ENCODE measurements at regions not wholly inside any gene's neighbourhood (a gene's known extent, or its start where the extent isn't known, plus 50 kb on each side); places are given as distances from the start of the nearest gene placed in this dataset.

DNA sequence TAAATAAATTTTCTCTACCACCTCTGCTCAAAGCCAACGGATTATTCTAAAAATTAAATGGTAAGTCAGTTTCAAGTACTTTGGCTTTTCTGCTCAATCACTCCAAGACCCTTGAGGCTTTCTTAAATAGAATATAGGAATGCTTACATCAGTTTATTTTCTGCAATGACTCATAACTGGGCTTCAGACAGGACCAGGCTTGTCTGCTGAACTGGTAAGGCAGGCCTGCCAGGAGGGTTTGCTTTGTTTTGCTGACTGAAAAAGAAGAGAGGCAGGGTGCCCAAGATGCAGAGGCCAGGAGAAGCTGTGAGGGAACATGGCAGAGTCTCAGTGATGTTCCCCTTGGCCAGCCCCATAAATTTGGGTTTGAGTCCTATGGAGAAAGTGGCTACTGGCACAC is 60.3 kb upstream of the EPB41L4A start:
- TF ChIP-seq CTCF (conservative IDR thresholded peaks at IDR 0.05; ENCODE audit: low read depth, low read length): no peak
- no peak for TF ChIP-seq EZH2 (IDR thresholded peaks at IDR 0.05; ENCODE audit: borderline replicate concordance, low read depth, low read length, poor library complexity, severe bottlenecking)

All from A673 (cell line).